ENCODE measurements at regions not wholly inside any gene's neighbourhood (a gene's known extent, or its start where the extent isn't known, plus 50 kb on each side); places are given as distances from the start of the nearest gene placed in this dataset.

GRCh38 chr2:344811-345210 lies 56.9 kb upstream of the ALKAL2 start (continued):
- TF ChIP-seq CHD7 (IDR thresholded peaks at IDR 0.05; ENCODE audit: insufficient replicate concordance, low read length) (no peak), SUZ12 (IDR thresholded peaks at IDR 0.05; ENCODE audit: low read length) (no peak), YY1 (IDR thresholded peaks at IDR 0.05; ENCODE audit: low read depth, low read length) (no peak)
